AG04450 (cell line): ENCODE measurements at regions not wholly inside any gene's neighbourhood (a gene's known extent, or its start where the extent isn't known, plus 50 kb on each side); places are given as distances from the start of the nearest gene placed in this dataset.
"Not testable (repeated sequence)": the region's sequence is repeated elsewhere in the genome, so short reads cannot be mapped to it uniquely, and the experiment has no call there.

Source experiments
- CTCF ChIA-PET: fragments of 300-600, 350-600 bp; formaldehyde crosslinking; extraction: SDS; loops from one replicate; lab custom pipeline; 2022; ENCODE audit warnings: antibody characterized with exemption, inconsistent platforms; lab: Charles Lee
- POLR2A ChIA-PET: fragments of 350-600 bp; formaldehyde crosslinking; extraction: SDS; loops from one replicate; lab custom pipeline; 2021; ENCODE audit warnings: antibody characterized with exemption, inconsistent platforms; lab: Yijun Ruan, JAX
- DNase-seq: peaks from one replicate; pipeline ENCODE4 v3.0.0-alpha.2; 2011; ENCODE audit warnings: low read depth, low spot score
- H3K27ac ChIP-seq: one replicate; pipeline ENCODE4 v1.5.1; 2012; ENCODE audit warnings: low read depth, low read length, control low read depth
- H3K27me3 ChIP-seq: one replicate; pipeline ENCODE4 v1.6.0; 2012; ENCODE audit warnings: low read length; ENCODE audit not compliant: control insufficient read depth, insufficient read depth
- H3K4me3 ChIP-seq: 2 replicates; pipeline ENCODE4 v1.5.1; 2011; ENCODE audit warnings: mild to moderate bottlenecking, low read depth, low read length, control low read depth
- H3K9me3 ChIP-seq: 2 replicates; pipeline ENCODE4 v1.5.1; 2012; ENCODE audit warnings: low read length; ENCODE audit not compliant: control insufficient read depth, insufficient read depth
- TF ChIP-seq, protein P1 (sequence below): IDR thresholded peaks from 2 replicates; pipeline ENCODE4 v1.5.1; 2011; ENCODE audit warnings: low read depth, low read length, control low read depth, inconsistent platforms

DNA sequence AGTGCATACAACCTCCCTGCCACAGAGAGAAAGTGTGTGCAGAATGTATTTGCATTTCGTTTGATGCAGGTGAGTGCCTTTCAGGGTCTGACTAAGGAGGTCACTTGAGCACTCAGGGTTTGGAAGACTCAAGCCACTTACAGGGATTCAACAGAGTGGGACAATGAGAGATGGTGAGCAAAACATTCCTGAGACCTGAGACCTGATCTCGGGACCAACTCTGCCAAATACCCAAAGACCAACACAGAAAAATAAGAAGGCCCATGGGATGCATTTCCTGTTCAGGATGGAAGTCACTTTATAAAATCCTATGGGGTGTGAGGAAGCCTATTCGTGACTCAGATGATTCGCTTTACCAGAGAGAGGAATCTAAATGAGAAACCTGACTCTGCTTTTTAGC lies 65.2 kb upstream of the LARGE1 start:
- no peaks in the 10 kb centered on the region for H3K27me3 ChIP-seq
- ChIA-PET POLR2A (no interaction called here), CTCF (no interaction called here)
- DNase-seq = no peak
- no peak overlapping the region for H3K27ac ChIP-seq
- TF ChIP-seq, protein P1, sequence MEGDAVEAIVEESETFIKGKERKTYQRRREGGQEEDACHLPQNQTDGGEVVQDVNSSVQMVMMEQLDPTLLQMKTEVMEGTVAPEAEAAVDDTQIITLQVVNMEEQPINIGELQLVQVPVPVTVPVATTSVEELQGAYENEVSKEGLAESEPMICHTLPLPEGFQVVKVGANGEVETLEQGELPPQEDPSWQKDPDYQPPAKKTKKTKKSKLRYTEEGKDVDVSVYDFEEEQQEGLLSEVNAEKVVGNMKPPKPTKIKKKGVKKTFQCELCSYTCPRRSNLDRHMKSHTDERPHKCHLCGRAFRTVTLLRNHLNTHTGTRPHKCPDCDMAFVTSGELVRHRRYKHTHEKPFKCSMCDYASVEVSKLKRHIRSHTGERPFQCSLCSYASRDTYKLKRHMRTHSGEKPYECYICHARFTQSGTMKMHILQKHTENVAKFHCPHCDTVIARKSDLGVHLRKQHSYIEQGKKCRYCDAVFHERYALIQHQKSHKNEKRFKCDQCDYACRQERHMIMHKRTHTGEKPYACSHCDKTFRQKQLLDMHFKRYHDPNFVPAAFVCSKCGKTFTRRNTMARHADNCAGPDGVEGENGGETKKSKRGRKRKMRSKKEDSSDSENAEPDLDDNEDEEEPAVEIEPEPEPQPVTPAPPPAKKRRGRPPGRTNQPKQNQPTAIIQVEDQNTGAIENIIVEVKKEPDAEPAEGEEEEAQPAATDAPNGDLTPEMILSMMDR = no peak
- H3K9me3 ChIP-seq = peaks cover 16% of the 10 kb centered on the region
- H3K4me3 ChIP-seq = no peak overlapping the region

DNA sequence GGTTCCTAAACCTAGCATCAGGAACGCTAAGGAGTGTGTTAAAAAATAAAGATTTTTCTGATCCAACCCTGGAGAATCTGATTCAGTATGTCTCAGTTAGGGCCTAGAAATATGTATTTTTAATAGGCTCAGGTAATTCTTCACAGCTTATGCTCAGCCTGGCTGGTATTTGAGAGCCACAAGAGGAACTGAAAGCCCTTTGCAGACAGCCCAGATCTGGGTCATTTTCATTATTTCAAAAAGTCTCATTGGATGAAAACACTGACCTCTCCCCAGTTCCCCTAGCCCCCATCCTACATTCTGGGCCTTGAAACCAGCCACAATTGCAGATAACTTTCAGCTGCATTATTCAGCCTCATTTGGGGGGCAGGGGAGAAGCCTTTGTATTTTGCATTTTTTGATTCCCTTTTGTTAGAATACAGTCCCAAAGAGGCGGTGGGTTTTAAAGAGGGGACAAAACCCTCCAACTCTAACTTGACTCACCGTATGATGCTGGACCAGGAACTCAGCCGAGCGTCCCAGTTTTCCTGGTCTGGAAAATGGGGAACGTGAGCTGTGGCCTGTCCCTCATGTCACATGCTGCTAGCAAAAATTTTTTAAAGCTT lies 66.0 kb upstream of the LARGE1 start:
- ChIA-PET CTCF (no interaction called here), POLR2A (no interaction called here)
- Histone ChIP-seq H3K27me3 (no peaks in the 10 kb centered on the region), H3K27ac (no peak overlapping the region), H3K4me3 (no peak overlapping the region), H3K9me3 (peaks cover 16% of the 10 kb centered on the region)
- DNase-seq = no peak
- TF ChIP-seq, protein P1 = no peak

DNA sequence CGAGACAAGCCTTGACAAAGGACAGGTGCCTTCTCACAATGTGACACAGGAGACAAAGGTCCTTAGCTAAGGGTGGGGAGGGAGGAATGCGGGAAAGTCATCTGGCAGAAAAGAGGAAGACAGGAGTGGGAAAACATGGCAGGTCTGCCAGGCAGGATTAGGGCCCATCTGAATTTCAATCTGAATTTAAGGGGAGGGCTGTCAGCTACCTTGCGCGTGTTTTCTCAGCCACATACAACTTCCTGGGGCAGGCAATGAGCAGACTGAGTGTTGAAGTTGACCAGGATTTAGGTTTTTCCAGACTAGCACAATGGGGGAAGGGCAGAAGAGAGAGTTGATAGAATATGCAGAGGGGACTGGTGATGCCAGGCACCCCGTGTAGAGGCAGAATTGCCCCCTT lies 66.7 kb upstream of the LARGE1 start:
- Histone ChIP-seq H3K9me3 (peaks cover 16% of the 10 kb centered on the region), H3K4me3 (no peak overlapping the region), H3K27me3 (no peaks in the 10 kb centered on the region), H3K27ac (no peak overlapping the region)
- no peak for DNase-seq
- CTCF ChIA-PET = no interaction called here
- TF ChIP-seq, protein P1 = no peak
- POLR2A ChIA-PET = no interaction called here

DNA sequence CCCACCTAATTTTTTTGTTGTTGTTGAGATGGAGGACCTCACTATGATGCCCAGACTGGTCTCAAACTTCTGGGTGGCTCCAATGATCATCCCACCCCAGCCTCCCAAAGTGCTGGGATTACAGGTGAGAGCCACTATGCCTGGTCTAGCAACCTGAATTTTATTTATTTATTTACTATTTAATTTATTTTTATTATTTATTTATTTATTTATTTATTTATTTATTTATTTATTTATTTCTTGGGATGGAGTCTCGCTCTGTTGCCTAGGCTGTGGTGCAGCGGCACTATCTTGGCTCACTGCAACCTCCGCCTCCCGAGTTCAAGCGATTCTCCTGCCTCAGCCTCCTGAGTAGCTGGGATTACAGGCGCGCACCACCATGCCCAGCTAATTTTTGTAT lies 69.0 kb upstream of the LARGE1 start:
- H3K27me3 ChIP-seq, H3K4me3 ChIP-seq, DNase-seq, POLR2A ChIA-PET, CTCF ChIA-PET, H3K27ac ChIP-seq: not testable (repeated sequence)
- peaks cover 16% of the 10 kb centered on the region for H3K9me3 ChIP-seq

DNA sequence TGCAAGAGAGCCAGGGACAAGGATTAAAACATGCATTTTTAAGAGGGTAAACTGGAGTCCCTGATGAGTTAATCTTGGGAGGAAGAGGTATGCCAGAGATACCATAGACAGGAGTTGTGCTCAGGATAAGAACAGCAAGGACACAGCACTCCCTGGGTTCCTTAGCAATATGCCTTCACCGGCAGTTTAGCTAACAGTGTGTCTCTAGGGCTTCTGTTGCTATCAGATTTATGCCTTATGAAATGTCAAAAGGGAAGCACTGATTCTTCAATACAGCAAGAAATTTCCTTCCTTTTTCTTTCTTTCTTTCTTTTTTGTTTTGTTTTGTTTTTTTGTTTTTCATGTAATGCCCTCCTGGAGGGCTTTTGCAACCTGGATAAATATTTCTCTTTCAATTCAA lies 71.3 kb upstream of the LARGE1 start:
- Histone ChIP-seq H3K27me3 (no peaks in the 10 kb centered on the region), H3K9me3 (peaks cover 13% of the 10 kb centered on the region), H3K4me3 (no peak overlapping the region), H3K27ac (no peak overlapping the region)
- DNase-seq = no peak
- CTCF ChIA-PET = no interaction called here
- TF ChIP-seq, protein P1 = no peak
- POLR2A ChIA-PET = no interaction called here

DNA sequence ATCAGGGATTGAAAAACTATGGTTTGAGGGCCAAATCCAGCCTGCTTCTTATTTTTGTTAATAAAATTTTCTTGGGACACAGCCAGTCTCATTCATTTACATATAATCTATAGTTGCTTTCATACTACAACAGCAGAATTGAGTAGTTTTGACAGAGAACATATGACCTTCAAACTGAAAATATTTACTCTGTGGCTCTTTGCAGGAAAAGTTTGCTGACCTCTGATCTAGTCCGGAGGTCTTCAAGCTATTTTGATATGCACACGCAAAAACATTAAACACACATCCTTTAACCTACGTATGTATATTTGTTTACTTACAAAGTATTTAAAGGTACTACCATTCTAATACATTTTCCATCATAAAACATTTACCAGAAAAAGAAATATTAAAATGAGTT lies 76.5 kb upstream of the LARGE1 start:
- CTCF ChIA-PET = no interaction called here
- DNase-seq = no peak
- Histone ChIP-seq H3K27ac (no peak overlapping the region), H3K9me3 (peaks cover 3% of the 10 kb centered on the region), H3K4me3 (no peak overlapping the region), H3K27me3 (no peaks in the 10 kb centered on the region)
- TF ChIP-seq, protein P1 = no peak
- POLR2A ChIA-PET = no interaction called here
